CD4-positive, alpha-beta T cell treated with Interleukin-12 subunit alpha and Interleukin-12 subunit beta, for 1 hour (primary cell): ENCODE measurements at regions not wholly inside any gene's neighbourhood (a gene's known extent, or its start where the extent isn't known, plus 50 kb on each side); places are given as distances from the start of the nearest gene placed in this dataset.
"Not testable (repeated sequence)": the region's sequence is repeated elsewhere in the genome, so short reads cannot be mapped to it uniquely, and the experiment has no call there.

ENCODE experiments used
- DNase-seq: peaks from one replicate; pipeline ENCODE4 v3.0.0-alpha.2; 2020

GRCh38 chr10:33635967-33636515, 301.6 kb upstream of the NRP1 start:
- DNase-seq, result no peak

GRCh38 chr10:33632432-33632831, 298.0 kb upstream of the NRP1 start:
- no peak for DNase-seq

- no peak for DNase-seq
Measured at GRCh38 chr10:33631991-33632390, 297.5 kb upstream of the NRP1 start.

GRCh38 chr10:33630761-33631160, 296.3 kb upstream of the NRP1 start:
- DNase-seq, result no peak

- DNase-seq, result no peak
Measured at GRCh38 chr10:33627611-33628010, 293.1 kb upstream of the NRP1 start.

GRCh38 chr10:33626798-33627466, 292.5 kb upstream of the NRP1 start:
- DNase-seq, result no peak

- no peak for DNase-seq
Measured at GRCh38 chr10:33623669-33624068, 289.2 kb upstream of the NRP1 start.

- DNase-seq, result peak; percentile 3
Measured at GRCh38 chr10:33621101-33621500, 286.6 kb upstream of the NRP1 start.

GRCh38 chr10:33618196-33618595, 283.7 kb upstream of the NRP1 start:
- no peak for DNase-seq

GRCh38 chr10:33617381-33618080, 283.1 kb upstream of the NRP1 start:
- no peak for DNase-seq

GRCh38 chr10:33616956-33617355, 282.5 kb upstream of the NRP1 start:
- no peak for DNase-seq

- peak; percentile 9 for DNase-seq
Measured at GRCh38 chr10:33612551-33612950, 278.1 kb upstream of the NRP1 start.

GRCh38 chr10:33612116-33612515, 277.6 kb upstream of the NRP1 start:
- no peak for DNase-seq

- no peak for DNase-seq
Measured at GRCh38 chr10:33611423-33611822, 277.0 kb upstream of the NRP1 start.

- no peak for DNase-seq
Measured at GRCh38 chr10:33609546-33609945, 275.1 kb upstream of the NRP1 start.

- no peak for DNase-seq
Measured at GRCh38 chr10:33602278-33602677, 267.8 kb upstream of the NRP1 start.

- DNase-seq, result no peak
Measured at GRCh38 chr10:33600381-33600780, 265.9 kb upstream of the NRP1 start.

- DNase-seq, result no peak
Measured at GRCh38 chr10:33596422-33596821, 262.0 kb upstream of the NRP1 start.

- no peak for DNase-seq
Measured at GRCh38 chr10:33594475-33594874, 260.0 kb upstream of the NRP1 start.

GRCh38 chr10:33588974-33589600, 254.6 kb upstream of the NRP1 start:
- no peak for DNase-seq

GRCh38 chr10:33584596-33584995, 250.1 kb upstream of the NRP1 start:
- not testable (repeated sequence) for DNase-seq

GRCh38 chr10:33579996-33580395, 245.5 kb upstream of the NRP1 start:
- no peak for DNase-seq

- no peak for DNase-seq
Measured at GRCh38 chr10:33573606-33574005, 239.1 kb upstream of the NRP1 start.

- no peak for DNase-seq
Measured at GRCh38 chr10:33571616-33572015, 237.1 kb upstream of the NRP1 start.
